HEK293 (cell line): ENCODE measurements at regions not wholly inside any gene's neighbourhood (a gene's known extent, or its start where the extent isn't known, plus 50 kb on each side); places are given as distances from the start of the nearest gene placed in this dataset.

ENCODE experiments used
- CTCF ChIA-PET: fragments of 350-600 bp; formaldehyde crosslinking; extraction: SDS; loops from one replicate; lab custom pipeline; 2021; ENCODE audit warnings: antibody characterized with exemption; lab: Yijun Ruan, JAX
- POLR2A ChIA-PET: fragments of 300-600 bp; formaldehyde crosslinking; extraction: SDS; loops from one replicate; lab custom pipeline; 2020; ENCODE audit warnings: antibody characterized with exemption, inconsistent platforms; lab: Yijun Ruan, JAX
- H3K27ac ChIP-seq: fragments of 200-500 bp; sonication (Bioruptor generic); 2 replicates; pipeline ENCODE4 v1.5.1; 2014; ENCODE audit warnings: low read depth, low read length, control low read depth, inconsistent platforms; ENCODE audit errors: extremely low read depth
- H3K36me3 ChIP-seq, 2 experiments: fragments of 200-500 bp in 1 of 2; sonication (Bioruptor generic) in 1 of 2; 1 replicate in 1 of 2; 2 replicates in 1 of 2; pipeline ENCODE4 v1.5.1; 2014 to 2017; ENCODE audit warnings: inconsistent platforms in 2 of 2, low read length in 2 of 2; ENCODE audit not compliant: control insufficient read depth in 2 of 2, insufficient read depth in 1 of 2
- H3K4me1 ChIP-seq: fragments of 200-500 bp; sonication (Bioruptor generic); 2 replicates; pipeline ENCODE4 v1.5.1; 2014; ENCODE audit warnings: mild to moderate bottlenecking, low read length, inconsistent platforms; ENCODE audit not compliant: control insufficient read depth, insufficient read depth
- H3K4me3 ChIP-seq: 2 replicates; pipeline ENCODE4 v1.5.1; 2011; ENCODE audit warnings: low read depth, mild to moderate bottlenecking, control low read depth, low read length, moderate library complexity
- H3K9me3 ChIP-seq: fragments of 200-500 bp; sonication (Bioruptor generic); 2 replicates; pipeline ENCODE4 v1.5.1; 2014; ENCODE audit warnings: low read depth, low read length, inconsistent platforms; ENCODE audit not compliant: control insufficient read depth, insufficient read depth
- SP3 ChIP-seq: fragments of 450-650 bp; formaldehyde crosslinking; IDR thresholded peaks from 2 replicates; pipeline ENCODE4 v1.5.1; 2016; ENCODE audit warnings: missing biosample characterization, missing genetic modification characterization
- ZNF146 ChIP-seq: fragments of 450-650 bp; formaldehyde crosslinking; IDR thresholded peaks from 2 replicates; pipeline ENCODE4 v1.5.1; 2016; ENCODE audit warnings: missing biosample characterization, missing genetic modification characterization

- CTCF ChIA-PET, result interaction anchor here (0.9 to 1.6 kb wide), 4 partner anchors 10 to 48 kb away, joined by 3 to 4 read pairs (median 3); no protein-coding TSS in a partner anchor
- POLR2A ChIA-PET, result no interaction called here
- no peak overlapping the region for H3K4me3 ChIP-seq
- H3K4me1 ChIP-seq, result no peaks in the 10 kb centered on the region
- H3K36me3 ChIP-seq, result no peaks in the 10 kb centered on the region
- no peak overlapping the region for H3K27ac ChIP-seq
- no peaks in the 10 kb centered on the region for H3K9me3 ChIP-seq
- TF ChIP-seq SP3 (tag by site-specific recombination) (no peak), ZNF146 (tag by site-specific recombination) (peak; percentile 46; the same call in 1 of the 2 replicates)
Measured at GRCh38 chr10:58462863-58463507, 49.7 kb upstream of the BICC1 start.
